Upper lobe of left lung (tissue), 4 donors: ENCODE measurements at regions not wholly inside any gene's neighbourhood (a gene's known extent, or its start where the extent isn't known, plus 50 kb on each side); places are given as distances from the start of the nearest gene placed in this dataset.

ENCODE experiments used
- CTCF ChIP-seq, 6 experiments: fragments of 450-650 bp in 4 of 6; fragments of 200-600 bp in 2 of 6; sonication (generic) in 2 of 6; IDR thresholded peaks; one replicate each; pipeline ENCODE4 v1.5.1; 2016 to 2019; ENCODE audit warnings: antibody characterized with exemption in 6 of 6
- POLR2AphosphoS5 ChIP-seq, 2 donors: sonication (generic); formaldehyde crosslinking; IDR thresholded peaks; one replicate each; pipeline ENCODE4 v1.5.1; 2017; ENCODE audit warnings: antibody characterized with exemption in 2 of 2

- TF ChIP-seq CTCF (IDR thresholded peaks at IDR 0.05) = no peak
- no peak for TF ChIP-seq POLR2AphosphoS5 (IDR thresholded peaks at IDR 0.05)
These were observed 400.2 kb downstream of the HAO1 start for GRCh38 chr20:7540018-7540417.
